Middle frontal gyrus (tissue), 1 donor: ENCODE measurements at regions not wholly inside any gene's neighbourhood (a gene's known extent, or its start where the extent isn't known, plus 50 kb on each side); places are given as distances from the start of the nearest gene placed in this dataset.
"Not testable (repeated sequence)": the region's sequence is repeated elsewhere in the genome, so short reads cannot be mapped to it uniquely, and the experiment has no call there.

Experiments
- DNase-seq: peaks from one replicate; pipeline ENCODE4 v3.0.0-alpha.2; 2015; ENCODE audit warnings: low spot score; ENCODE audit errors: extremely low spot score

- no peak for DNase-seq
Observed at GRCh38 chr3:21028412-21028811, 722.6 kb downstream of the ZNF385D start.

GRCh38 chr3:21024563-21024962 lies 726.4 kb downstream of the ZNF385D start:
- no peak for DNase-seq

- DNase-seq, result no peak
Observed at GRCh38 chr3:21020681-21021080, 730.3 kb downstream of the ZNF385D start.

GRCh38 chr3:21020043-21020442 lies 731.0 kb downstream of the ZNF385D start:
- no peak for DNase-seq

GRCh38 chr3:21017115-21017852 lies 733.7 kb downstream of the ZNF385D start:
- DNase-seq, result no peak

DNA sequence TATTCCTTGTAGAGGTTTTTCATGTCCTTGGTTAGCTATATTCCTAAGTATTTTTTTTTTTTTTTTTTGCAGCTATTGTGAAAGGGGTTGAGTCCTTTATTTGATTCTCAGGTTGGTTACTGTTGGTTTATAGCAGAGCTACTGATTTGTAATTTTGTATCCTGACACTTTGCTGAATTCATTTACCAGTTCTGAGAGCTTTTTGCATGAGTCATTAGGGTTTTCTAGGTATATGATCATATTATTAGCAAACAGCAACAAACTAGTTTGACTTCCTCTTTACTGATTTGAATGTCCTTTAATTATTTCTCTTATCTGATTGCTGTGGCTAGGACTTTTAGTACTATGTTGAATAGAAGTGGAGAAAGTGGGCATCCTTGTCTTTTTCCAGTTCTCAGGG lies 737.4 kb downstream of the ZNF385D start:
- no peak for DNase-seq

DNA sequence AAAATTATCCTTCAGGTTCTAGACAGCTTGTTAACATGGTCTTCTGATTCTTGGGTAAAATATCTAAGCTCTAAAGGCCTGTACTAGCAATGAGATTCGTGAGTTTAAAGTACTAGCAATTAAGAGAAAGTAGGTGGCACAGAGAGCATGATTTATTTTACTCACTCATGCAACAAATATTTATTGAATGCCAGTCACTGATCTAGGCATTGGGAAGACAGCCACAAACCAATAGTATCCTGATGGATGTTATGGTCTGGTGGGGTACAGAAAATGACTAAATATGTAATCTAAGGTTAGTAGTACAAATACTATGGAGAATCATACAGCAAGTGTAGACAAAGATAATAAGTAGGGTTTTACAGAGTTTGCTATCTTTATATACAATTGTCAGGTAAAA lies 751.3 kb downstream of the ZNF385D start:
- DNase-seq, result no peak

- DNase-seq, result no peak
Observed at GRCh38 chr3:20997183-20997582, 753.8 kb downstream of the ZNF385D start.

DNA sequence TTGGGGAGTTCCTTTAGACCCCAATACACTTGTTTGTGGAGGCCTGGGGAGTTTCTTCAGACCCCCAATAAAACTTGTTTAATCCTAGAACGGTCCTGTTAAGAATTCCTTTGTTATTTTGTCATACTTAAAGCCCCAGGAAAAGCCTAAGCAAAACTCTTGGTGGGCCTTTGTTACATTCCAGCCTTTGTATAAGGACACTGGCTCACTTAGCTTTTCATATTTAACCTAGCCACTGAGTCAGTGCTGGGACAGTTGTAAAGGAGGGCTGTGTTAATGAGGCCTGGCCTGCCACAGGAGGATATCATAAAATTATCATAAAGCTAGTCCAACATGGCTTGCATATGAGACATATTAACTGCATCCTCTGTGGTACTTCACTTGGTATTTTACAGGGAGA lies 760.1 kb downstream of the ZNF385D start:
- DNase-seq, result no peak

DNA sequence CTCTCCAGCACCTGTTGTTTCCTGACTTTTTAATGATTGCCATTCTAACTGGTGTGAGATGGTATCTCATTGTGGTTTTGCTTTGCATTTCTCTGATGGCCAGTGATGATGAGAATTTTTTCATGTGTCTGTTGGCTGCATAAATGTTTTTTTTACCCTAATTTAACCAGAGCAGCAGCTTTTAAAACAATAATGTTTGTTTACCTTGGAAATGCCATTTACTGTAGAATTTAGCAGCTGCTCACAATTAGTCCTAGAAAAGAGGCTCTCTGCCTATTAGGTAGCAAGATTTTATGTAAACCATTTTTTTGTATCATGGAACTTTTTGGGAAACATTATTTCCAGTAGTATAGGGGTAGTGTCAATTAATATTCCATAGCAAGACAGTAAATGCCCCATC lies 761.4 kb downstream of the ZNF385D start:
- not testable (repeated sequence) for DNase-seq

DNA sequence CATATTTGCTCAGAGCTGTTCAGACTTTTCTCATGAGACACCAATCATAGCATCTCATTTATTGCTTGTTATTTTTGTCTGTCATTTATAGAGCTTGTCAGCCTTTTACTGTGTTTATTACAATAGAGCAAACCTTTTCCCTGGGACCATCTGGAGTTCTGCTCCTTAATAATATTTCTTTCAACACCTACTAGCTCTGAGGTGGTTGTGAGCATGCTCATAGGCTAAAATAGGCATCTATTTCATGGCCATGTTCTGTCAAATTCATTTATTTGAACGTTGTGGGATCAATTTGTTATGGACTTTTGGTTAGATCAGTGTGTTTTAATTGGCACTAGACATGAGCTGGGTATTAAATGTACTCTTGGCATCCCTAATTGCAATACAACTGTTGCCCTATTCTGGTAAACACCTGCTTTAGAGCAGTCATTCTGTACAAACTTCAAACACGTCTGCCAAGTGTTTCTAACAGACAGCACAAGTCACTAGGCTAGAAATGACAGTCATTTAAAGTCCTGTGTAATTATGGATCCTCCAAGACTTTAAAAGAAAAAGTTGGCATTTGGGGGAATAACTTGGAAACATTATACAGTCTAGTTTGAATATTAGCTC lies 766.3 kb downstream of the ZNF385D start:
- no peak for DNase-seq

DNA sequence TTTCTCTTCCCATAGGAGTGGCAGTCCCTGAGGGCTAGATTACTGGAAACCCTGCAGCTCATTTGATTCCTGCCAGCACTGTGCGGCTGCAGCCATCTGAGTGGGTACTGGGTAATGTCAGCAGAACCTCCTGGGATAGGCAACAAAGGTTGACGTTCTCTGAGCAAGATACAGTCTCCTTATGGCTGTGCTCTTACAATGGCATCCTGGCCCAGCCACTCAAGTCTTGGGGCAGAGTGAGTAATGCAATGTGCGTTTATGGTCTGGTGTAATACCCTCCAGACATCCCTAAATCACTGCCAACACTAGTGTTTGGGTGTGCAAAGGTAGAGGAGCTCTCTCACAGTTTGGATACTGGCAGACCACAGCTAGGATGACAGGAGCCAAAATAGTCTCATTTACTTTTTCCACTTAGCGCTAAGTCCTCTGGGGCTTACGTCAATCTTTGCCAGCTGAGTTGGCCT lies 775.8 kb downstream of the ZNF385D start:
- DNase-seq, result no peak

DNA sequence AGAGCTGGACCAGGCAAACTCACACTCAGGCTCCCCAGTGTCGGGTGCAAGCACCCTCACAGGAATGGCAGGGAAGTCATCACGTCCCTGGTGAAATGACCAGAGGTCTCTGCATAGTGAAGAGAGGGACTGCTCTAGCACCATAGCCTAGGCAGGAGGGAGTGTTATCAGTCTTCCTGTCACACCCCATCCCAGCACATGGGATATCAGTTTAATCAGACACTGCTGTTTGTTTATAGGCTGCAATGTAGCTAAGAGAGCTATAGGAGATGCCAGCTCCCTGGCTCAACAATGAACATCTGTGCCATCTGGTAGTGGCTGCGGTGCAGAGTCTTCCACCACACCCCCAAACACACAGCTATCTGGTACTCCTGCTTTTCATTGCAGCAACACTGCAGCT lies 776.6 kb downstream of the ZNF385D start:
- DNase-seq, result no peak

DNA sequence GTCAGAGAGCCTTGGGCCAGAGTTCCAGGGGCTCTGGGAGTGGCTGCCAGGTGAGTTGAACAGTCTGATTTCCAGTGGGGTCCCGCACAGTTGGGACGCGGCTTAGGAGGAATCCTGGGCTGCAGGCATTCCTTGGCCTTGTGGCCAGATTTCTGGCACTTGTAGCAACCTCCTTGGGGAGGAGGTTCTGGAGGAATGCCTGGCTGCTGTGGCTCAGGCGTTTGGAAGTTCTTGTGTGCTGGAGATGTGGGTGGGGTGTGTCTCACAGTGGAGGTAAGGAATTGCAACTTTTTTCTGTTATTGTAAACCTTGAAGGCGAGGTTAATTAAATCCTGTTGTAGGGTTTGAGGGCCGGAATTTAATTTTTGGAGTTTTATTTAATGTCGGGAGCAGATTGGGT lies 780.2 kb downstream of the ZNF385D start:
- not testable (repeated sequence) for DNase-seq

GRCh38 chr3:20967485-20967884 lies 781.5 kb upstream of the SGO1 start:
- not testable (repeated sequence) for DNase-seq

DNA sequence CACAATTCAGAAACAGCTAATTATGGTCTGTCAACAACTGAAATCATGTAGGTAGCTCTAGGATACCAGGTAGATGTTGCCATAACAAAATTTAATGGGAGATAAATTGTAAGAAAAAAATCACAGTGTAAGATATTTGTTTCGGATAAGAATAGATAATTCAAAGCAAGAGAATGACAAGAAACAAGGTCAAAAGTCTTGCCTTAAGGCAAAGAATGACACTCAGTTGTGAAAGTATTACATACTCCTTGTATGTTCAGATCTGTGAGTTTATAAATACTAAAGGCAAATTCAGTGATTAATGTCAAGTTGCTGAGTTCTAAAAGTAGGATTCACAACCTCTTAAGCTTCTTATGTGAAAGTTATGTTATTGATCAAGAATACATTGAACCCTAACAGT lies 772.2 kb upstream of the SGO1 start:
- DNase-seq, result no peak

DNA sequence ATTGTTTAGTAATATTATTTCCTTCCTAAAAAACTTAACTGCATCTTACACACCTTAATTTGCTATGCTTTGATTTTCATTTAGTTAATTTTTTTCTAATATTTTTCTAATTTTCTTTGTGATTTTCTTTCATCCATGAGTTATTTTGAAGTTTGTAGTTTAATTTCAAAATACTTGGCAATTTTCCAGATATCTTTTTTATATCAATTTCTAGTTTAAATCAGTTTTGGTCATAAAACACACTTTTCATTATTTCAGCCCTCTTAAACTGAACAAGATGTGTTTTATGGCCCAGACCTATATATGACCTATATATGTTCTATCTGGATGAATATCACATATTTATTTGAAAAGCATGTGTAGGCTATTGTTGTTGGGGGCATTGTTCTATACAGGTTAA lies 759.9 kb upstream of the SGO1 start:
- no peak for DNase-seq

- DNase-seq, result no peak
Observed at GRCh38 chr3:20935791-20936190, 749.8 kb upstream of the SGO1 start.

DNA sequence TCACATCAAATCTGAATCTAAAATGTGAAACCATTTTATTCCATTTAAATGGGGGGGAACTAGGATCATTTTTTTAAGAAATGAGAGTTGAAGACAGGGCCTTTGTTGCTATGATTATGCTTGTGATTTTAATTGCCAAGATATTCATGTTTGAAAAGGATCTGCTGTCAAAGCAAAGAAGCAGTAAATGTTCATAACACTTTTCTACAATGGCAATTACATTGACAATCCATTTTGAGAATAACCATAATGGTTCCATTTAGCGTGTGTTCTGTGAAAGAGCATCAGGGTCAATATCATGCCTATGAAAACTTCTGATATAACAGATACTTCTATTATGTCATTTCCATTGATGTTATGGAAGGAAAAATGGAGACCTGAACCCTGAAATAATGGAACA lies 745.8 kb upstream of the SGO1 start:
- DNase-seq, result no peak

- DNase-seq, result no peak
Observed at GRCh38 chr3:20930034-20930433, 744.0 kb upstream of the SGO1 start.

DNA sequence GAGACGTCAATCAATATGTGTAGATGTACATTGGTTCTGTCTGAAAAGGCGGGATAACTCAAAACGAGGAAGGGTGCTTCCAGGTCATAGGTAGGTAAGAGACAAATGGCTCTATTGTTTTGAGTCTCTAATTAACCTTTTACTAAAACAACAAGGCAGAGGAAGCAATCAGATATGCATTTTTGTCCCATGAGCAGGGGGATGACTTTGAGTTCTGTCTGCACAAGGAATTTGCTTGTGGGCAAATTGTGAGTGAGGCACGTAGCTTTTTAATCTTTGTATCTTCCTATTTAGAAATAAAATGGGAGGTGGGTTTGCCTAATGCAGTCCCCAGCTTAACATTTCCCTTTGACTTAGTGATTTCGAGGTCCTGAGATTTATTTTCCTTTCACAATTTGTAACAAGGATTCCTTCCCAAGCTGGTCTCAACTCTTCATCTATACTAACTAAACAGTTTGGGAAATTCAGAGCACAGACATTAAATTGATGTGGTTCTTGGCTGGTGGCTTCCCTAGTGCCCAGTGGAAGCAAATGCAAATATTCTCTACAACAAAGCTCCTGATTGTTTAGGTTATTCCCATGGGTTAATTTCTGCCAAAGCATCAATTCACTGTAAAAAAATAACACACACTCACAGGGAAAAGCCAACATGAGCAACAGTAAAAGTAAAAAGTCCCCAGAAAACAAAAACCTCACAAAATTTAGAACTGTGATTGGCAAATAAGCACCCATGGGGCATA lies 738.8 kb upstream of the SGO1 start:
- no peak for DNase-seq

DNA sequence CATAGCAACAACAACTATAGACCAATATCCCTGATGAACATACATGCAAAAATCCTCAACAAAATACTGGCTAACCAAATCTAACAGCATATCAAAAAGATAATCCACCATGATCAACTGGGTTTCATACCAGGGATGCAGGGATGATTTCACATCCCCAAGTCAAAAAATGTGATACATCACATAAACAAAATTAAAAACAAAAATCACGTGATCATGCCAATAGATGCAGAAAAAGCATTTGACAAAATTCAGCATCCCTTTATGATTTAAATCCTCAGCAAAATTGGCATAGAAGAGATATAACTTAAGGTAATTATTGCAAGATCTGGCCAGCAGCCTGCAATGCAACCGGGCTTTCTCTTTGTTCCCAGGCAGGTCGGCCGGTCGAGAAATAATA lies 735.1 kb upstream of the SGO1 start:
- not testable (repeated sequence) for DNase-seq
